GM13977 (cell line): ENCODE measurements at regions not wholly inside any gene's neighbourhood (a gene's known extent, or its start where the extent isn't known, plus 50 kb on each side); places are given as distances from the start of the nearest gene placed in this dataset.
"Not testable (repeated sequence)": the region's sequence is repeated elsewhere in the genome, so short reads cannot be mapped to it uniquely, and the experiment has no call there.

ENCODE experiments used
- DNase-seq: peaks from one replicate; pipeline ENCODE4 v3.0.0; 2012; ENCODE audit warnings: low spot score
- in situ Hi-C: fragments of 300-500 bp; cut with MboI; formaldehyde crosslinking; loops from one replicate; pipeline ENCODE4 v1.12.0; 2022; ENCODE audit warnings: low sequenced_read_pairs, low pct_unique_long_range_greater_than_20kb, mixed read lengths, inconsistent platforms; ENCODE audit not compliant: unreplicated experiment
- TF ChIP-seq, protein P1 (sequence below): IDR thresholded peaks from 2 replicates; pipeline ENCODE4 v1.5.1; 2012; ENCODE audit warnings: mild to moderate bottlenecking, control low read depth; ENCODE audit not compliant: insufficient read depth; ENCODE audit errors: extremely low read depth, missing control alignments

DNA sequence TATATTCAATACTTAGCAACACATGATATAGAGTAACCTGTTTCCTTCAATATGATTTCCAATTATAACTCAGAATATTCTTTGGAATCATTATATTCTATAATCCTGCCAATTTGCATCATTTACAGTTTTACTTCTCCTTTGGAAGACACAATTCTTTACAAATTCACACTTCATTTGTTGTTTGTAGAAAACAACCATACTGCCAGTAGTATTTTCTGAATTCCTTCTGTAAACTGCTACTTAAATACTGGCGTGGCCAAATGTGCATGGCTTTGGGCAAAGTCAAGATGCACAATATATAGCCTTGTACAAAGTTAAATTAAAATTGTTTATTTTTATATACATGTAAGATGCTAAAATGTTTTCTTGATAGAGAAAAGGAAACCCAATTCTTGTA lies 687.1 kb upstream of the NEGR1 start:
- in situ Hi-C loops, result no loop called here
- TF ChIP-seq, protein P1, sequence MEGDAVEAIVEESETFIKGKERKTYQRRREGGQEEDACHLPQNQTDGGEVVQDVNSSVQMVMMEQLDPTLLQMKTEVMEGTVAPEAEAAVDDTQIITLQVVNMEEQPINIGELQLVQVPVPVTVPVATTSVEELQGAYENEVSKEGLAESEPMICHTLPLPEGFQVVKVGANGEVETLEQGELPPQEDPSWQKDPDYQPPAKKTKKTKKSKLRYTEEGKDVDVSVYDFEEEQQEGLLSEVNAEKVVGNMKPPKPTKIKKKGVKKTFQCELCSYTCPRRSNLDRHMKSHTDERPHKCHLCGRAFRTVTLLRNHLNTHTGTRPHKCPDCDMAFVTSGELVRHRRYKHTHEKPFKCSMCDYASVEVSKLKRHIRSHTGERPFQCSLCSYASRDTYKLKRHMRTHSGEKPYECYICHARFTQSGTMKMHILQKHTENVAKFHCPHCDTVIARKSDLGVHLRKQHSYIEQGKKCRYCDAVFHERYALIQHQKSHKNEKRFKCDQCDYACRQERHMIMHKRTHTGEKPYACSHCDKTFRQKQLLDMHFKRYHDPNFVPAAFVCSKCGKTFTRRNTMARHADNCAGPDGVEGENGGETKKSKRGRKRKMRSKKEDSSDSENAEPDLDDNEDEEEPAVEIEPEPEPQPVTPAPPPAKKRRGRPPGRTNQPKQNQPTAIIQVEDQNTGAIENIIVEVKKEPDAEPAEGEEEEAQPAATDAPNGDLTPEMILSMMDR, result no peak
- no peak for DNase-seq

DNA sequence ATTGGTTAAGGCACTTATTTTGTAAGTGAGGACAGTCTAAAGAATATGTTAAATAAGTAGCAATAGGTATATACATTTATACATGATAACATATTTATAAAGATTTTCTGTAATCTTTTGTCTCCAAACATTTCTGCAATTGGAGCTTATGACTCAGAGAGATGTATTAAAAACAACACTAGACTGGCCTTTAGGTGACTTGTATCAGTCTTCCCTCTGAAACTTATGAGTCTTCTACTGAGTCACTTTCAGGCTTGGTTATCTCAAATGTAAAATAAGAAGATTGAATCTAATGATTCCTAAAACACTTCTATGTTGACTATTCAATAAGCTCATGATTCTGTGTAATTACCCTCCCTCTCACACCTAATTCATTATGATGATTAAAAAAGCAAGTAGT lies 672.6 kb upstream of the NEGR1 start:
- DNase-seq, result no peak
- TF ChIP-seq, protein P1, result no peak
- in situ Hi-C loops, result no loop called here

- in situ Hi-C loops, DNase-seq: not testable (repeated sequence)
Observed at GRCh38 chr1:72950900-72951299, 668.6 kb upstream of the NEGR1 start.

GRCh38 chr1:72946903-72947499 lies 664.7 kb upstream of the NEGR1 start:
- TF ChIP-seq, protein P1, result no peak
- in situ Hi-C loops, result no loop called here
- DNase-seq, result no peak

GRCh38 chr1:72942008-72942407 lies 659.7 kb upstream of the NEGR1 start:
- TF ChIP-seq, protein P1, result no peak
- DNase-seq, result no peak
- in situ Hi-C loops, result no loop called here

GRCh38 chr1:72938408-72938807 lies 656.1 kb upstream of the NEGR1 start:
- DNase-seq, result no peak
- in situ Hi-C loops, result no loop called here
- TF ChIP-seq, protein P1, result no peak

DNA sequence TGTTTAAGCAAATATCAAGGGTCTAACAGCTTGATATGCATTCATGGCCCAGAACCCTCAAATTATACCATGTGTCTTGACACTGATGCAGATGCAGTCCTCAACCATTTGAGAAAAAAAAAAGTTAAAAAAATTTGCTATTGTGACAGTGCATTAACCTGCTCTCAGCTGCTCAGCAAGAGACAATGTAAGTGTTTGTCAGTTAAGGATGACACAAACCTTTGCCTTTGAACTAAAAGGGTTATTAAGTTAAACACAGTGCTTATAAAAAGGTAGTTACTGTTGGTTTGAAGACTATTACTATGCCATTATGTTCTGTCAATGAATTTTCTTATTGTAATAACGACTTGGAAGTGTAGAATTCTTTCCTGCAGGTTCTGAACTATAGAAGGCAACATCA lies 655.6 kb upstream of the NEGR1 start:
- in situ Hi-C loops, result no loop called here
- no peak for DNase-seq
- TF ChIP-seq, protein P1, result no peak
